Testis (tissue), 2 donors: ENCODE measurements at regions not wholly inside any gene's neighbourhood (a gene's known extent, or its start where the extent isn't known, plus 50 kb on each side); places are given as distances from the start of the nearest gene placed in this dataset.
A peak's percentile ranks its signal among the peaks of the same experiment; 100 is the strongest.

Experiments
- DNase-seq: peaks from one replicate; pipeline ENCODE4 v3.0.0-alpha.2; 2019
- H3K27ac ChIP-seq, 2 donors: fragments of 200-600 bp; sonication (generic); one replicate each; pipeline ENCODE4 v1.5.1; 2019
- H3K27me3 ChIP-seq: fragments of 200-600 bp; sonication (generic); one replicate; pipeline ENCODE4 v1.5.1; 2019
- H3K36me3 ChIP-seq: fragments of 200-600 bp; sonication (generic); one replicate; pipeline ENCODE4 v1.5.1; 2017; ENCODE audit warnings: low read depth; ENCODE audit errors: missing control alignments
- H3K4me1 ChIP-seq: fragments of 200-600 bp; sonication (generic); one replicate; pipeline ENCODE4 v1.5.1; 2019
- H3K4me3 ChIP-seq, 2 donors: fragments of 200-600 bp; sonication (generic); one replicate each; pipeline ENCODE4 v1.5.1; 2017 to 2019
- H3K9me3 ChIP-seq: fragments of 200-600 bp; sonication (generic); one replicate; pipeline ENCODE4 v1.5.1; 2017
- POLR2A ChIP-seq: fragments of 450-650 bp; IDR thresholded peaks from one replicate; pipeline ENCODE4 v1.6.1; 2017; ENCODE audit warnings: antibody characterized with exemption, mild to moderate bottlenecking, moderate library complexity
- WGBS, 2 donors: methylation state at CpG; one replicate each; pipeline ENCODE4 v1.1.5; 2018; 5-methylcytosine and 5-hydroxymethylcytosine counted together
- intact Hi-C: fragments of 100-400 bp; cut with DNase I; formaldehyde crosslinking; loops from one replicate; pipeline ENCODE4 v1.15.1; 2023; ENCODE audit warnings: low total_unique reads
- TF ChIP-seq, protein P1 (sequence below), 3 experiments: fragments of 450-650 bp in 2 of 3; fragments of 200-600 bp in 1 of 3; sonication (generic) in 1 of 3; IDR thresholded peaks; one replicate each; pipeline ENCODE4 v1.5.1; 2016 to 2019; ENCODE audit warnings: antibody characterized with exemption in 3 of 3, mild to moderate bottlenecking in 2 of 3, moderate library complexity in 1 of 3

DNA sequence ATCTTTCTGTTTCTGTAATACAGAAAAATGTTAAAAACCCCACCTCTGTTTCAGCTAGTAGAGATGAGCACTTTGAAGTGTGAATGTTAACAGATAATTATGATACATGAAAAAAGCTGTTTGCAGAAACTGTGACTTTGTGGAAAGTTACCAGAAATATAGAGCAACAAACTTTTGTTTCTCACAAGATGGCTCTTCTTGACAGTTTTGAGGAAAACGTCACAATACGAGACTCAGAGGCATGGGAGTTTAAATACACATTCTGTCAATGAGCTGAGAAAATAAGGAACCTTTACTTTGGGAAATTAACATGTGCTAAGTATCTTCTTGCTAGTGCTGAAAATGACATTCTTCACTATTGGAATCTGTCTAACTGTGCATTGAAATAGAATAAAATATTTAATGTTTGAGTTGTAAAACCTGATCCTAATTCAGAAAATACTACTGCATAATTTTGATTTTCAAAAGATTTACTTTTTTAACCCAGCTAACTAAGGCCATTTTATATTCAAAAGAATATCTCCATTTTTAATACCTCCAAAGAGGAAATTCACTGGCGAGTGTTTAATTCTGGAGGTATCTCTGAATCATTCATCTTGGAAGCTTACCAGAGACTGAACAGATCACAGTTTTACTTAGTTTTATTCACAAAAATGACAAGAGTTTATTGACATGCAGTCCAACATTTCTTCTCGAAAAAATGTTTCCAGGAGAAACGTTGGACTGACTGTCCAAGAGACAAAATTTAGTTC is 308.9 kb upstream of the LRFN5 start:
- WGBS, 2 donors: 66 to 70% methylated on average over 5 of the region's 5 CpGs
- no peak overlapping the region for H3K27ac ChIP-seq
- no peak for TF ChIP-seq POLR2A
- TF ChIP-seq, protein P1, sequence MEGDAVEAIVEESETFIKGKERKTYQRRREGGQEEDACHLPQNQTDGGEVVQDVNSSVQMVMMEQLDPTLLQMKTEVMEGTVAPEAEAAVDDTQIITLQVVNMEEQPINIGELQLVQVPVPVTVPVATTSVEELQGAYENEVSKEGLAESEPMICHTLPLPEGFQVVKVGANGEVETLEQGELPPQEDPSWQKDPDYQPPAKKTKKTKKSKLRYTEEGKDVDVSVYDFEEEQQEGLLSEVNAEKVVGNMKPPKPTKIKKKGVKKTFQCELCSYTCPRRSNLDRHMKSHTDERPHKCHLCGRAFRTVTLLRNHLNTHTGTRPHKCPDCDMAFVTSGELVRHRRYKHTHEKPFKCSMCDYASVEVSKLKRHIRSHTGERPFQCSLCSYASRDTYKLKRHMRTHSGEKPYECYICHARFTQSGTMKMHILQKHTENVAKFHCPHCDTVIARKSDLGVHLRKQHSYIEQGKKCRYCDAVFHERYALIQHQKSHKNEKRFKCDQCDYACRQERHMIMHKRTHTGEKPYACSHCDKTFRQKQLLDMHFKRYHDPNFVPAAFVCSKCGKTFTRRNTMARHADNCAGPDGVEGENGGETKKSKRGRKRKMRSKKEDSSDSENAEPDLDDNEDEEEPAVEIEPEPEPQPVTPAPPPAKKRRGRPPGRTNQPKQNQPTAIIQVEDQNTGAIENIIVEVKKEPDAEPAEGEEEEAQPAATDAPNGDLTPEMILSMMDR (IDR thresholded peaks at IDR 0.05): no peak
- no peaks in the 10 kb centered on the region for H3K36me3 ChIP-seq
- no peak overlapping the region for H3K4me3 ChIP-seq
- DNase-seq: no peak
- no peaks in the 10 kb centered on the region for H3K27me3 ChIP-seq
- intact Hi-C loops: no loop called here
- H3K4me1 ChIP-seq: no peaks in the 10 kb centered on the region
- no peaks in the 10 kb centered on the region for H3K9me3 ChIP-seq

- DNase-seq: no peak
- WGBS, 2 donors: 87 to 91% methylated on average over 3 of the region's 3 CpGs
- Histone ChIP-seq H3K4me1 (no peaks in the 10 kb centered on the region), H3K4me3 (no peak overlapping the region), H3K27ac (no peak overlapping the region), H3K27me3 (no peaks in the 10 kb centered on the region), H3K36me3 (no peaks in the 10 kb centered on the region), H3K9me3 (no peaks in the 10 kb centered on the region)
- TF ChIP-seq, protein P1 (IDR thresholded peaks at IDR 0.05): no peak
- TF ChIP-seq POLR2A: no peak
- intact Hi-C loops: no loop called here
Measured at GRCh38 chr14:41295734-41296133, 310.9 kb upstream of the LRFN5 start.

DNA sequence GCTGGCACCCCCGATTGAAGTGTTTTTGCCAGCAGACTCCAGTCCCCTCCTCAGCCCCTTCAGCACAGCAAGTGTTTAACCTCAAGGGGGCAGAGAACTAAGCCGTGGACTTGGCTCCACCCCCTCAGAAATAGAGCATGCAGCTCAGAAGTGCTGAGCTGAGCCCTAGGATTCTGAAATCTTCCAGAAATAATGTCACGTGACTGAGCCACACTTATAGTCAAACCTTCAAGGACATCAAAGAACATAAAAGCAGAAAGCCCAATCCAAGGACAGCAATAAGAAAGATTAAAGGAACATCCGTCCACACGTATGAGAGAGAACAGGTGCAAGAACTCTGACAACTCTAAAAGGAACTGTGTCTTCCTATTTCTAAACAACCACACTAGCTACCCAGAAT is 317.7 kb upstream of the LRFN5 start:
- intact Hi-C loops: no loop called here
- no peak for DNase-seq
- H3K27me3 ChIP-seq: no peaks in the 10 kb centered on the region
- TF ChIP-seq POLR2A: no peak
- TF ChIP-seq, protein P1 (IDR thresholded peaks at IDR 0.05): no peak
- WGBS, 2 donors: 50 to 63% methylated on average over 4 to 5 of the region's 5 CpGs
- H3K27ac ChIP-seq: no peak overlapping the region
- H3K9me3 ChIP-seq: no peaks in the 10 kb centered on the region
- no peaks in the 10 kb centered on the region for H3K4me1 ChIP-seq
- no peaks in the 10 kb centered on the region for H3K36me3 ChIP-seq
- no peak overlapping the region for H3K4me3 ChIP-seq

- DNase-seq: peak; percentile 80
- no peaks in the 10 kb centered on the region for H3K27me3 ChIP-seq
- TF ChIP-seq, protein P1 (IDR thresholded peaks at IDR 0.05): no peak
- no peak for TF ChIP-seq POLR2A
- H3K36me3 ChIP-seq: no peaks in the 10 kb centered on the region
- no peaks in the 10 kb centered on the region for H3K4me1 ChIP-seq
- no peak overlapping the region for H3K4me3 ChIP-seq
- intact Hi-C loops: no loop called here
- WGBS, 2 donors: 19 to 21% methylated on average over 4 of the region's 4 CpGs
- H3K27ac ChIP-seq: no peak overlapping the region
- no peaks in the 10 kb centered on the region for H3K9me3 ChIP-seq
Measured at GRCh38 chr14:41285186-41285748, 321.4 kb upstream of the LRFN5 start.

- Histone ChIP-seq H3K36me3 (no peaks in the 10 kb centered on the region), H3K27ac (no peak overlapping the region), H3K9me3 (no peaks in the 10 kb centered on the region), H3K27me3 (no peaks in the 10 kb centered on the region), H3K4me1 (no peaks in the 10 kb centered on the region), H3K4me3 (no peak overlapping the region)
- TF ChIP-seq, protein P1 (IDR thresholded peaks at IDR 0.05): no peak
- TF ChIP-seq POLR2A: no peak
- no peak for DNase-seq
- intact Hi-C loops: no loop called here
- WGBS, 2 donors: 28 to 33% methylated on average over 1 of the region's 1 CpG
Measured at GRCh38 chr14:41280745-41281144, 325.9 kb upstream of the LRFN5 start.
